ENCODE measurements at regions not wholly inside any gene's neighbourhood (a gene's known extent, or its start where the extent isn't known, plus 50 kb on each side); places are given as distances from the start of the nearest gene placed in this dataset.

GRCh38 chr2:37825586-37825985, 99.5 kb upstream of the RMDN2 start:
- H3K27ac ChIP-seq = no peak overlapping the region
- no peak for TF ChIP-seq CTCF (conservative IDR thresholded peaks at IDR 0.05)

GRCh38 chr2:37826611-37827010, 98.5 kb upstream of the RMDN2 start:
- TF ChIP-seq CTCF (conservative IDR thresholded peaks at IDR 0.05) = no peak
- no peak overlapping the region for H3K27ac ChIP-seq

GRCh38 chr2:37827455-37827854, 97.6 kb upstream of the RMDN2 start:
- TF ChIP-seq CTCF (conservative IDR thresholded peaks at IDR 0.05) = no peak
- H3K27ac ChIP-seq = no peak overlapping the region

- no peak for TF ChIP-seq CTCF (conservative IDR thresholded peaks at IDR 0.05)
- no peak overlapping the region for H3K27ac ChIP-seq
Observed at GRCh38 chr2:37827911-37828511, 97.1 kb upstream of the RMDN2 start.

GRCh38 chr2:37829202-37829601, 95.9 kb upstream of the RMDN2 start:
- TF ChIP-seq CTCF (conservative IDR thresholded peaks at IDR 0.05) = no peak

GRCh38 chr2:37829616-37830395, 95.3 kb upstream of the RMDN2 start:
- no peak overlapping the region for H3K27ac ChIP-seq
- no peak for TF ChIP-seq CTCF (conservative IDR thresholded peaks at IDR 0.05)

More at GRCh38 chr2:37829202-37829601, 95.9 kb upstream of the RMDN2 start:
- no peak overlapping the region for H3K27ac ChIP-seq

- H3K27ac ChIP-seq = no peak overlapping the region
- no peak for TF ChIP-seq CTCF (conservative IDR thresholded peaks at IDR 0.05)
Observed at GRCh38 chr2:37830636-37831035, 94.5 kb upstream of the RMDN2 start.
